A673 (cell line): ENCODE measurements at regions not wholly inside any gene's neighbourhood (a gene's known extent, or its start where the extent isn't known, plus 50 kb on each side); places are given as distances from the start of the nearest gene placed in this dataset.
"Not testable (repeated sequence)": the region's sequence is repeated elsewhere in the genome, so short reads cannot be mapped to it uniquely, and the experiment has no call there.

Source experiments
- BruUV-seq: library from RNA; stranded (reverse); fragments of 400-500 nt; replicated peaks from 2 replicates; lab custom pipeline; 2021; lab: Mats Ljungman, UMichigan
- CTCF ChIA-PET: fragments of 300-600 bp; sonication (Branson Sonifier 250); formaldehyde crosslinking; loops from one replicate; lab custom pipeline; 2022; ENCODE audit warnings: antibody characterized with exemption; lab: Charles Lee
- POLR2A ChIA-PET: fragments of 300-600 bp; sonication (Branson Sonifier 250); formaldehyde crosslinking; loops from one replicate; lab custom pipeline; 2022; ENCODE audit warnings: antibody characterized with exemption; ENCODE audit not compliant: low non-redundant PET; lab: Charles Lee
- DNase-seq: peaks from one replicate; pipeline ENCODE4 v3.0.0-alpha.2; 2015; ENCODE audit warnings: low spot score
- H3K27ac ChIP-seq: fragments of 200-600 bp; sonication (generic); 2 replicates; pipeline ENCODE4 v1.5.1; 2016; ENCODE audit warnings: mixed run types, low read depth, mild to moderate bottlenecking, mixed read lengths, antibody characterized with exemption, low read length; ENCODE audit not compliant: poor library complexity, severe bottlenecking
- H3K27me3 ChIP-seq: fragments of 200-600 bp; sonication (generic); replicated peaks from 2 replicates; pipeline ENCODE4 v1.6.1; 2017; ENCODE audit warnings: mixed run types, low read depth, mild to moderate bottlenecking, mixed read lengths, antibody characterized with exemption, low read length; ENCODE audit not compliant: insufficient read depth, poor library complexity
- H3K36me3 ChIP-seq: fragments of 200-600 bp; sonication (generic); 2 replicates; pipeline ENCODE4 v1.6.1; 2016; ENCODE audit warnings: mixed run types, mild to moderate bottlenecking, mixed read lengths, antibody characterized with exemption, low read length; ENCODE audit not compliant: insufficient read depth, poor library complexity, severe bottlenecking
- H3K4me1 ChIP-seq: fragments of 200-600 bp; sonication (generic); 2 replicates; pipeline ENCODE4 v1.6.1; 2017; ENCODE audit warnings: mixed run types, mild to moderate bottlenecking, mixed read lengths, antibody characterized with exemption, low read length; ENCODE audit not compliant: insufficient read depth, poor library complexity, severe bottlenecking
- H3K4me3 ChIP-seq: fragments of 200-600 bp; sonication (generic); 2 replicates; pipeline ENCODE4 v1.5.1; 2016; ENCODE audit warnings: low read depth, mixed run types, mild to moderate bottlenecking, mixed read lengths, low read length; ENCODE audit not compliant: poor library complexity, severe bottlenecking
- H3K9me3 ChIP-seq: fragments of 200-600 bp; sonication (generic); 2 replicates; pipeline ENCODE4 v1.6.1; 2016; ENCODE audit warnings: mixed run types, low read depth, mild to moderate bottlenecking, mixed read lengths, antibody characterized with exemption, low read length; ENCODE audit not compliant: poor library complexity, severe bottlenecking
- EZH2 ChIP-seq: fragments of 200-600 bp; sonication (generic); IDR thresholded peaks from 2 replicates; pipeline ENCODE4 v1.6.1; 2017; ENCODE audit warnings: borderline replicate concordance, low read depth, mild to moderate bottlenecking, mixed read lengths, antibody characterized with exemption, low read length; ENCODE audit not compliant: poor library complexity, severe bottlenecking
- intact Hi-C: fragments of 100-400 bp; cut with micrococcal nuclease; formaldehyde crosslinking; loops from one replicate; pipeline ENCODE4 v1.10.0; 2022; ENCODE audit not compliant: unreplicated experiment
- TF ChIP-seq, protein P1 (sequence below): fragments of 300-800, 200-600 bp; sonication (generic); conservative IDR thresholded peaks from 2 replicates; pipeline ENCODE4 v1.5.1; 2017; ENCODE audit warnings: low read depth, mild to moderate bottlenecking, antibody characterized with exemption, low read length, moderate library complexity, mixed read lengths

DNA sequence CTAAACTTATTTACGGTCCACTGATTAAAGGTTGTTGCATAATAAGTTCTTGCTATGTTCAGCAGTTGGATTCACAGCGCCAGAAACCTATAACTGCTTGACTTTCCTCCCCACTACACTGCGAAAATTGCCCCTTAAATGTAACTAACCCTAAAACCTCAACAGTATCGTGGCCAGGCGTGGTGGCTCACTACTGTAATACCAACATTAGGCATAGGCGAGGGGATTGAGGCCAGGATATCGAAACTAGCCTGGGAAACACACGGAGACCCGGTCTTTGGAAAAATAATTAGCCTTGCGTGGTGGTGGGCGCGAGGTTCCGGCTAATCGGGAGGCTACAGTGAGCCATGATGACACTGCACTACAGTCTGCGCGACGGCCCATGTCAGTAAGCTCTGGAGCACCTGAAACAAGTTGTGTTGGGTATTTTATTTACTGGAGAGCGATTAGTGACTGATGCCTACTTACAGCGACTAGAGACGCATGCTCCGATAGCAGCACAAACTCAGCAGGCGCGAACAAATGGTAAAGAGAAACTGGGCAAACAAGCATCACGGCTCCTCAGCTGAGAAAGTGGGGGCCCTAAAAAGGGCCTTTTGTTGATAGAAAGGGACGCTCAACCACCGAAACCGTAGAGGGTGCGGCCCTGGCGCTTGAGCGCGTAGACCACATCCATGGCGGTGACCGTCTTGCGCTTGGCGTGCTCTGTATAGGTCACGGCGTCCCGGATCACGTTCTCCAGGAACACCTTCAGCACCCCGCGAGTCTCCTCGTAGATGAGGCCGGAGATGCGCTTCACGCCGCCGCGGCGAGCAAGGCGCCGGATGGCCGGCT, 81.4 kb downstream of the OR2B2 start:
- H3K9me3 ChIP-seq, H3K36me3 ChIP-seq, H3K27me3 ChIP-seq, H3K4me1 ChIP-seq, CTCF ChIA-PET, intact Hi-C loops, POLR2A ChIA-PET: not testable (repeated sequence)
- peak; percentile 70 for DNase-seq
- TSS peak; percentile 86 for BruUV-seq
- Histone ChIP-seq H3K27ac (peak overlapping the region; percentile 87), H3K4me3 (peak overlapping the region; percentile 63)

DNA sequence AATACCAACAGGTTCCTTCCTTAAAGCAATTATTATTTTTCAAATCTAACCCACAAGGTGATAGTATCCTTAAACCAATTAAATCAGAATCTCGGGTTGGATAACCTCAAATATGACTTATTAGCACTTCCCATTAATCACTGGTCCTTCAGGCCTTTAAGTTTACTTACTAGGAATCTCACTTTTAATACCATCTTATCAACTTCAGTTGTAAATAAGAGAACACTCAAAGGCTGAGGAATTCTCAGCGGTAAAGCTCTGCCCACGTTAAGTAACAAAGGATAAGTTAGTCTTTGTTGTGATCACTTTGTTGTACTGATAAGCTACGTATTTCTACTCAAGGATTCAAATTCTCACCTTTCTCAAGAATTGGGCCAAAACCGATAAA, 82.0 kb downstream of the OR2B2 start:
- Histone ChIP-seq H3K36me3 (no peaks in the 10 kb centered on the region), H3K9me3 (no peaks in the 10 kb centered on the region), H3K27me3 (no peaks in the 10 kb centered on the region), H3K27ac (peak overlapping the region; percentile 87), H3K4me1 (peaks cover 8% of the 10 kb centered on the region), H3K4me3 (peak overlapping the region; percentile 63)
- POLR2A ChIA-PET: no interaction called here
- DNase-seq: no peak
- CTCF ChIA-PET: no interaction called here
- TF ChIP-seq EZH2: no peak
- TF ChIP-seq, protein P1, sequence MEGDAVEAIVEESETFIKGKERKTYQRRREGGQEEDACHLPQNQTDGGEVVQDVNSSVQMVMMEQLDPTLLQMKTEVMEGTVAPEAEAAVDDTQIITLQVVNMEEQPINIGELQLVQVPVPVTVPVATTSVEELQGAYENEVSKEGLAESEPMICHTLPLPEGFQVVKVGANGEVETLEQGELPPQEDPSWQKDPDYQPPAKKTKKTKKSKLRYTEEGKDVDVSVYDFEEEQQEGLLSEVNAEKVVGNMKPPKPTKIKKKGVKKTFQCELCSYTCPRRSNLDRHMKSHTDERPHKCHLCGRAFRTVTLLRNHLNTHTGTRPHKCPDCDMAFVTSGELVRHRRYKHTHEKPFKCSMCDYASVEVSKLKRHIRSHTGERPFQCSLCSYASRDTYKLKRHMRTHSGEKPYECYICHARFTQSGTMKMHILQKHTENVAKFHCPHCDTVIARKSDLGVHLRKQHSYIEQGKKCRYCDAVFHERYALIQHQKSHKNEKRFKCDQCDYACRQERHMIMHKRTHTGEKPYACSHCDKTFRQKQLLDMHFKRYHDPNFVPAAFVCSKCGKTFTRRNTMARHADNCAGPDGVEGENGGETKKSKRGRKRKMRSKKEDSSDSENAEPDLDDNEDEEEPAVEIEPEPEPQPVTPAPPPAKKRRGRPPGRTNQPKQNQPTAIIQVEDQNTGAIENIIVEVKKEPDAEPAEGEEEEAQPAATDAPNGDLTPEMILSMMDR: no peak
- intact Hi-C loops: no loop called here
- BruUV-seq: no TSS peak

DNA sequence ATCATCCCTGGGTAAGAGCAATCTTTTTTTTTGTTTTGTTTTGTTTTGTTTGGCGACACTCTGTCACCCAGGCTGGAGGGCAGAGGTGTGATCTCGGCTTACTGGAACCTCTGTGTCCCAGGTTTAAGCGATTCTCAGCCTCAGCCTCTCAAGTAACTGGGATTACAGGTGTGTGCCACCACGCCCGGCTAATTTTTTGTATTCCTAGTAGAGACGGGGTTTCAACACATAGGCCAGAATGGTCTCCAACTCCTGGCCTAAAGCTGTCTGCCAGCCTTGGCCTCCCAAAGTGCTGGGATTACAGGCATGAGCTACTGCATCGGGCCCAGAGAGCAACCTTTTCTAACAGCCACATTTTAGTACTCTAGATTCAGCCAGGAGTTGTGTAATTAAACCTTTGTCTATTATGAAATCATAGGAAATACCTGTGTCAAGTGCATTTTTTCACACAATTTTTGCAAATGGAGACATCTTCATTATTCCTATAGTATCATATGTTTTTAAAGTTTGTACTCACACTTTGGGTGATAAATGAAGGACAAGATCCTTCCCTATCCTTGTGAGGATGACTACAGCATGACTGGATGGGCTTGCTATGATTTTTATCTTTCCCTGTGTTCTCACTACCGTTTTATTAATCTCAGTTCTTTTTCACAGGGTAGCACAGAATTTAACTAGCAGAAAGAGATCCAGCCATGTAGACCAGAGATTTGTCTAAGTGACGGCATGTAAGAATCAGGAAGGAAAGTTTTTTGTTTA, 82.6 kb downstream of the OR2B2 start:
- ChIA-PET CTCF (no interaction called here), POLR2A (no interaction called here)
- TF ChIP-seq EZH2: no peak
- TF ChIP-seq, protein P1: no peak
- no peak for DNase-seq
- Histone ChIP-seq H3K4me1 (peaks cover 8% of the 10 kb centered on the region), H3K36me3 (no peaks in the 10 kb centered on the region), H3K4me3 (peak overlapping the region; percentile 63), H3K27ac (peak overlapping the region; percentile 87), H3K27me3 (no peaks in the 10 kb centered on the region), H3K9me3 (no peaks in the 10 kb centered on the region)
- no TSS peak for BruUV-seq
- intact Hi-C loops: no loop called here

GRCh38 chr6:27827477-27827876, 84.7 kb downstream of the OR2B2 start:
- BruUV-seq, H3K4me1 ChIP-seq, H3K9me3 ChIP-seq, intact Hi-C loops, H3K36me3 ChIP-seq, POLR2A ChIA-PET, DNase-seq, H3K27ac ChIP-seq, CTCF ChIA-PET, H3K27me3 ChIP-seq, H3K4me3 ChIP-seq: not testable (repeated sequence)

- POLR2A ChIA-PET, H3K4me1 ChIP-seq, CTCF ChIA-PET, H3K4me3 ChIP-seq, intact Hi-C loops, H3K36me3 ChIP-seq, H3K27me3 ChIP-seq, BruUV-seq, H3K9me3 ChIP-seq, DNase-seq, H3K27ac ChIP-seq: not testable (repeated sequence)
Measured at GRCh38 chr6:27826612-27826985, 85.6 kb downstream of the OR2B2 start.
